UCSD-AML1 (cell line): ENCODE measurements at regions not wholly inside any gene's neighbourhood (a gene's known extent, or its start where the extent isn't known, plus 50 kb on each side); places are given as distances from the start of the nearest gene placed in this dataset.
A peak's percentile ranks its signal among the peaks of the same experiment; 100 is the strongest.

Source experiments
- DNase-seq: peaks from one replicate; lab custom pipeline; 2025; ENCODE audit not compliant: unreplicated experiment; lab: John Stamatoyannopoulos, UW

DNA sequence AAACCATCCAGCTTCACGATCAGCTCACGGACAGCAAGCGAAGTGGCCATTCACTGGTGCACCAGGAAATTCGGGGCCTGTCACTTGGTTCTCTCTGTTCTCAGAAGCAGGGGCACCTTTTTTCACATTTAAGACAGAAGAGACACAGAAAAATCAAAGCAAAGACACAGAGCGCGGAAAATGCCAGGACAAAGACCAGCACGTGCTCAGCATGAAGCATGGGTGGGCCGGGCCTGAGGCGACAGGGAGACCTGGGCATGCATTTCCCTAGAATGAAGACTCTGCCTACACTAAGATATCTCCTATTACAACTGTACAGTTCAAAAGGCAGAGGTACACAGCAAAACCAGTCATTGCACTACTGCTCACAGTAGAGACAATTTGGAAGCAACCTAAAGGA, 117.4 kb upstream of the ID2 start:
- no peak for DNase-seq

DNA sequence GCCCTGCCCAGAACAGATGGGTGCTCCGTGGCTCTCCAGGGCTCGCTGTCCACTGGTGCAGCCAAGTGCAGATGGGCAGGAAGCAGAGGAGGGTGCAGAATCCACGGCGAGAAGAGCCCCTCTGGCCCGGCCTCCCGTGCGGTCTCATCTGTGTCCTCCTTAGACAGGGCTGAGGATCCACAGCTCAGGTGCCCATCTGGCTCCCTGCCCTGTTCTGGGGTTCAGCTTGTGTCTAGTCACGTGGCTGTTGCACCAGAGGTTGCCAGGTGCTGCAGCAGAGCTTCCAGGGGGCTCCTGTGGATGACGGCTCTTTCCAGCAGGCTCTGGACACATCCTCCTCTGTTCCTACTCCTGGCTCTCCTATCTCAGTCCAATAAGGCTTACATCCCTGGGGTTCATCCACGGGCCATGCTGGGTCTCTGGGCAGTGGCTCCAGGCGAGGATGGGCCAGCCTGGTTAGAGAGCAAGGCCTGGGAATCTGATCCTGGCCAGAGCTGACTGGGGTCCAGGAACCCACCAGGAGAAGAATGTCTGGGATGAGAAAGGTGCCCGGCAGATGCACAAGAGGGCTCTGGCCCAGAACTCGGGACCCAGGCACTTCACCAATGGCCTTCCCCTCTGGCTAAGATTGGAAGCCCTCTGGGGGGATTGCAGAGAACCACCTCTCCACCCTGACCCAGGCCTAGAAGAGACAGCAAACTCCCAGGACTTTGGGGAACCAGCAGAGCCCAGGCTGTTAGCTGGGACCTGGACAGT, 116.3 kb upstream of the ID2 start:
- DNase-seq = no peak

DNA sequence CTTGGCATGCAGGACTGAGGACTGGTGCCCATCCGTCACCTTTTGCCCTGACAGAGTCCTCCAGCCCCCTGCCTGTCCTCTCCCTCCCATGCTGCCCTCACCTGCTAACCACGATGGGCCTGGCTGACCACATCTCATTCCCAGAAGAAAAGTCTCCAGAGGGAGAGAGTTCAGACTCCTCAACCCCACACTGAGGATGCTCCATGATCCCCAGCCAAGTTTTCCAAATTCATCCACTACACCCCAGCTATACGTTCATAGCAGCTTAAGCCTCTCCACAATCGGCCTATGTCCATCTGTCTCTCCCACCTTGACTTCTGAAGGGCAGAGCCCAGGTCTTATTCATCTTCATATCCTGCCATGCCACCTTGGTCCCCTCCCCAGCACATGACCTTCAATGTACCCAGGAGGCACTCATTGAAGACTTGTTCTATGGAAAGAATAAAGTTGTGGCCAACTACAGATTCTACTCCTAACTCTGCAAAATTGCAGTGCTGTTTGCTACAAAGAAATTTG, 115.6 kb upstream of the ID2 start:
- DNase-seq = no peak

DNA sequence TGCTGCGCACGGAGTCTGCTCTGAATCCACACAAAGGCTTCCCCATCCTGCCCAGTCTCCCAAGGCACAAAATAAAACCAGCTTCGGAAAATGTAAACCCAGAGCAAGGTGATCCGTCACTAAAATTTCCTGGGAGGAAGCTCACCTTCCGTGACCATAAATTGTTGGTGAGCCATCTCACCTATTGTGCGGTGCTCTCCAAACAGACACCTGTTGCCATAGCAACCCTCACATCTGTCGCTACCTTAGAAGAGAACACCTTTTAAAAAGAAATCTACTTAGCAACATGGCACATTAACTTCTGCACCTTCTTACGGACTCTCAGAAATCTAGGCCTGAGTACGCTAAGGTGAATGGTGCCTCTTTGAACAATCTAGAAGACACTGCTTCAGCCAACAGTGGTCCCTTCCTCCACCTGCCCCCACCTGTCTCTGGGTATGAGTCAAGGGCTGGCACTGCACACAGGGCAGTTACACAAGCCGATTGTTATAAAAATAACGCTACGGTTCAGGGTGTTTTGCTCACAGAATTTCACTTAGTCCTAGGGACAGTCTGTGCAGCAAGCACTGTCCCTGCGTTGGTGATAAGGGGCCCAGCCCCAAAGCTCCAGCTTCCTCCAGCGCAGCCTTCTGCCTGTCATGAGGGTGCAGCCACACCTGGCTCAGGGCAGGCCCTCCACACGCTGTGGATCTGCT, 114.9 kb upstream of the ID2 start:
- no peak for DNase-seq

DNA sequence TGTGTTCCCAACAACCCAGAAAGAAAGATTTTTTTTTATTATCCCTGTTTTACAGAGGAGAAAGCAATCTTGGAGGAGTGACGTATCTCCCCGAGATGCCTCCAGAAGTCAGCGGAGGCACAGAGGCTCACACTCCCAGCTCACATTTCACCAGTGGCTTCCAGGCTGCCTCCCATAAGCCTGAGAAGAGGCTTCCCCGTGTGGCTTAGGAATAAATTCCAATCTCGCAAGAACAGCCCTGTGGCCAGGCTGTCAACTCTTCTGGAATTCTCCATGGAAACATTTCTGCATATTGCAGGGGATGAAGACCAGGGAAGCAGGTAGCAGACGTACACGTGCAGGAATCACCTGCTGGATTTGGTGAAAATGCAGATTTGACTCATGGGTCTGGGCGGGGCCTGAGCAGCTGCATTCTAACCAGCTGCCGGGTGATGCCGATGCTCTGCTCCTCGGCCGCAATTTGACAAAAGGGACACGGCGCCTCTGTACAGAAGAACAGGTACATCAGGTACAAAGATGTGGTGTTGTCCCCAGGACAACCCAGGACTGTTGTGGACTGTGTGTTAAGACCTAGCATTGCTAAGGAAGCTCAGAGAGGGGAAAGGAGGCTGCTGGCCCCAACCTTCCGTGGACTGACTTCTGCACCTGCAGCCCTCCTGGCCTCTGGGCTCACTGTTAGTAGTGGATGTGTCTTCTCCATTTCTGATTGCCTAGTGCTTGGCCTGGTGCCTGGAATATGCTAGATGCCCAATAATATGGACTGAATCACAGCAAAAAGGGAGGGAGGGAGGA, 114.2 kb upstream of the ID2 start:
- DNase-seq = no peak

DNA sequence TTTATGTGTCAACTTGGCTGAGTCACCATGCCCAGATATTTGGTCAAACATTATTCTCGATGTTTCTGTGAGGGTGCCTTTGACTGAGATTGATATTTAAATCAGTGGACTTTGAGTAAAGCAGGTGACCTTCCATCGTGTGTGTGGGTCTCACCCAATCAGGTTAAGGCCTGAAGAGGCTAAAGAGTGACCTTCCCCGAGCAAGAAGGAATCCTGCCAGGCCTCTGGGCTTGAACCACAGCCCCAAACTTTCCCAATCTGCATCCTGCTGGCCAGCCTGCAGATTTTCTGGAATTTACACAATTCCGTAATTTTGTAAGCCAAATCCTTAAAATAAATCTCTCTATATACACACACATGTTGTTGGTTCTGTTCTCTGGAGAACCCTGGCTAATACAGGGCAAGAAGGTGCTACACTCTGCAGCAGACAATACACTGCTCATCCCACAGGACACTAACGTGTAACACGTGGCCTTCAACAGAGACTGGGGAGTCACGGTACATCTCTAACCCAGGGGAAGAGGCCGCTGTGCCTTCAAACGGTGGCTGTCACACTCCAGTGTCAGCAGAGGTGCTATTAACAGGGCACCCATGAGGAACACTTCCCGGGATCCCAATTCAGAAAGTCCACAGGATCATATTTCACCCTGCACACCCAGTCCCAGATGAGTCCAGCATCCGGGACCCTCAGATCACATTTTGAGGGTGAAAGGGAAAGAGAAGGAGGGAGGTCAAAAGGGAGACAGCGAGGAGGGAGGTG, 113.1 kb upstream of the ID2 start:
- no peak for DNase-seq

DNA sequence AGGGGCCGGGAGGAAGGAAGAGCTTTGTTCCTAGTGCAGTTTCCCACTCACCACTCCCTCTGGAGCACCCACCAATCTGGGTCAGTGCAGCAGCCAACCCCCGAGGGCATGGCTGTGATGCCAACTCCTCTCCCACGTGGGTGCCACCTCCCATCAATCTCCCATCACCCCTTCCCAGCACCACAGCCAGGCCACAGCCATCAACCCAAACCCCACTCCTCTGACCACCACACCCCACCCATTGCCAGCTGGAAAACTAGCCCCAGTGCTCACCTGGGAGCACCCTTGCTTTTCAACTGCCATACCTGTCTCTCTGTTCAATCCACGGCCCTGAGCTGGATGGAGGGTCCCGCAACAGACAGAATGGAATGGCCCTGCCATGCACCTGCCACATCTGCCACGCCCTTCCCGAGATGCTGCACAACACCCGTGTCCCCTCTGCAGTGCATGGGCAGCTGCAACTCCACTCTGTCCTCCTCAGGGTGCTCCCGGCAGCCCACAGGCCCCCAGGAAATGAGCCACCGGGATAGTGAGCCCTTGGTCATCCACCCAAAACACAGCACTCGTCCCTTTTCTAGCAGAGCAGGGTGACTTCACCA, 112.4 kb upstream of the ID2 start:
- DNase-seq = no peak

DNA sequence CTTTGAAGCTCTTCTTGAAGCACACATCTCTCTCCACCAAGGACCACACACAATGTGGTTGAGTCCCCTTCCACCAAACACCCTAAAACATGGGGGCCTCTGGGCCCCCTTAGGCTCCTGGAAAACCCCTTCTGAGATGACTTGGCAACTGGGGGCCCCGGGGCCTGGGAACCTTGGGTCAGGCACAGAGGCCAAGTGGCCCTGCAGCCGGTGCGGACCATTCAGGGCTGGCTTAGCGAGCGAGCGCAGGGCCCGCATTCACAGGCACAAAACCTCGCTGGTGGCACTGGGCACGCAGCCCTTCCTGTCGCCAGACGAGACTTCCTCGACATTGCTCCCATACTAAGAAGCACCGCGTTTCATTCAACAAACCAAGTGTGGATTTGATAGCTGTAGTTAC, 111.2 kb upstream of the ID2 start:
- DNase-seq = no peak

DNA sequence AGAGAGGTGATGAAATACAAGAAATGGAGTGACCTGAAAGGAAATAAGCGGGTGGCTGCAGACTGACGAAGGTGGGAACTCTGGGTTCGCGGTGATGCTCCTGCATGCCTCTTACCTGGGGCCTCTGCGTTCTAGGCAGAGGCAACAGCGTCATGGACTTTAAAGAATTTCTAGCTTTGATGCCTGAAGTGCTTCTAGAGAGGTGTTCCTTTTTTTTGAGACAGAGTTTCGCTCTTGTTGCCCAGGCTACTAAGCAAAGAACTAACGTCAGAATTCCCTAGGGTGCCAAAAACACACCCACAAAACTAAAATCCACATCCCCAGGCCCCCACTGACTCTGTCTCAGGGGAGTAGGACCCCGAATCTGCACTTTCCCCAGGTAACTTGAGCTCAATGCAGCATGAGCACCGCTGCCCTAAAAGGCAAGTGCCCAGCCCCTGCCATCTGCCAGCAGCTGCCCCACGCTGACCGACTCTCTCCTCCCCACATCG, 110.5 kb upstream of the ID2 start:
- DNase-seq = no peak

DNA sequence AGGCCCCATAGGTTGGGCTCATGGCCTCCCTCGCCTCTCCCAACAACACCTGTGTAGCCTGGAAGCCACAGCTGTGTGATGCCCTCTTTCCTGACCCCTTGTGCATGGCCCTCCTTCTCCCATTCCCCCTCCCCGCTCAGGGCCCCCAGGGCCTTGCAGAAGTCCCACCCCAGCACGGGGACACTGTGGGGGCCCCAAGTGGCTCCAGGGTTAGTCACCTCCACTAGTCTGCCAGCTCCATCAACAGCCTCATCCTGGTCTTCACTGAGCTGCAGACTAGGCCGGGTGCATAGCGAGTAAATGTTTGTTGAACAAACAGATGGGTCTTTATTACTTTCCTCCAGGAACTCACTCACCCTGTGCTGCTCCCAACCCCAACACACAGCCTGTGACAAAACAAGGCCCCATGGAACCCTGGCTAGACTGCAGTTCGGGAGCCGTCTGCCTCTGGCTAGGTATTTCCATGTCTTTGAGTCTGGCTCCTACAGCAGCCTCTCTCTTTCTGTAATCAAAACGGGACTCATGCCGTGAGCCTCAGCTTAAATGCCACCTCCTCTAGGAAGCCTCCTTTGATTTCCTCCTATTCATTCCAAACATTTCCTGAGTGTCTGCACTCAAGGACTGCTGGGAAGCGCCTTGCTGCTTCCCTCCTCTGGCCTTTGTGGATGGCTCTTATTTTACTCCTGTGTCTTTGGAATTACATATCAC, 109.9 kb upstream of the ID2 start:
- no peak for DNase-seq

DNA sequence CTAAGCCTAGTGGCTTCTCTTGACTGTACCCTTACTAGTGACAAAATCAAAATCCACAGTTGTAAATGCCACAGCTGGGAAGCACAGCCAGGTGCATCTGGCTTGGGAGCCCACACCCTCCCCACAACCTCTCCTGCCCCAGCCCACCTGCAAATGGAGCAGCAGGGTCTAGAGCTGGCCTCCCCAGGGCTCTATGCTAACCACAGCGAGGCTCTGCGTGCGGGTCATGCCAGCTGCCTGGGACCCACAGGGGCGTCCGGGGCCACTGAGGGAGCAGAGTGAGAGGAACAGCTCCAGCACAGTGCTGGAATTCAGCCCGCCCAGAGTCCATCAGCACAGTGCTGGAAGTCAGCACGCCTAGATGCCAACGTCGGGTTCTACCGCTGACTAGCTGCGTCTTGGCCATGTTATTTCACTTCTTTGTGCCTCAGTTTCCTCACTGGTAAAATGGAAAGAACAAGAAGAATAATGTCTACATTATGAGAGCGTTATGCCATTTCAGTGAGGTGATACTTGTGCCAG, 109.1 kb upstream of the ID2 start:
- no peak for DNase-seq

DNA sequence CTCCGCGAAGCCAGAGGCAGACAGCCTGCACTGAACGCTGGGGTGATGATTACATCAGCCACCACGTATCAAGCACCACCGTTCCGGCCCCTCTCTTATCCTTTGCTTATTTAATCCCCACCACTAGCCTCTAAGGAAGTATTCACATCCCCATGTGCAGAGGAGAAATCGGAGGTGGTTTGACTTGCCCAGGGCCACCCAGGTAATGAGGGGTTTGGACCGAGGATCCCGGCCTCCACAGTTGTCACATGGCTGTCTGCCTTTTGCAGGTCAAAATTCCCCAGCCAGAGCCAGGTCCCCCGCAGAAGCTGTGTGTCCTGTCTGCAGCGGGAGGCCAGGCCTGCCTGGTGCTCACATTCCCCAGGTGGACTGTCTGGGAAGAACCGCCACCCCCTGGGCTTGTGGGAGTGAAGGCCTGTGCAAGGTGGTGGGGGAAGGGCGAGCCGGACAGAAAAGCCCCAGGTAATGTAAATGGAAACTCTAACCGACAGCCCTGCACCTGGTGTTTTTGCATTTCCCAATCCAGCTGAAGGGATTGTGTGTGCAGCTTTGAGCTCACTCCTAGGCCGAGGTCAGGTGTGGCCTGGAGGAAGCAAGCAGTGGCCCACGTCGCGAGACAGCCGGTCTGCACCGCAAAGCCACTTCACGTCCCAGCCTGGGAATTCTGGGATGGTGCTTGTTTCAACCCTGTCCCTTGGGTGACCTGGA, 108.5 kb upstream of the ID2 start:
- DNase-seq = no peak

DNA sequence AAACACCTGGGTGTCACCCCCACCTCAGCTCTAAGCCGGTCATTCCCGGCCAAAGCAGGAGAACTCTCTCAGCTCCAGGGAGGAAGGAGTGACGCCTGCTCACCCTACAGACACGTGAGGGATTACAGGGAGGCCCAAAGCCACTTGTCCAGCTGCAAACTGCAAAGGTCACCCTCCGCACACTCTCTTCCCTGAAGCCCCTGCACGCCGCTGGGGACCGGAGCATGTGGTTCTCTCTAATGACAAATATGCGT, 108.0 kb upstream of the ID2 start:
- no peak for DNase-seq

DNA sequence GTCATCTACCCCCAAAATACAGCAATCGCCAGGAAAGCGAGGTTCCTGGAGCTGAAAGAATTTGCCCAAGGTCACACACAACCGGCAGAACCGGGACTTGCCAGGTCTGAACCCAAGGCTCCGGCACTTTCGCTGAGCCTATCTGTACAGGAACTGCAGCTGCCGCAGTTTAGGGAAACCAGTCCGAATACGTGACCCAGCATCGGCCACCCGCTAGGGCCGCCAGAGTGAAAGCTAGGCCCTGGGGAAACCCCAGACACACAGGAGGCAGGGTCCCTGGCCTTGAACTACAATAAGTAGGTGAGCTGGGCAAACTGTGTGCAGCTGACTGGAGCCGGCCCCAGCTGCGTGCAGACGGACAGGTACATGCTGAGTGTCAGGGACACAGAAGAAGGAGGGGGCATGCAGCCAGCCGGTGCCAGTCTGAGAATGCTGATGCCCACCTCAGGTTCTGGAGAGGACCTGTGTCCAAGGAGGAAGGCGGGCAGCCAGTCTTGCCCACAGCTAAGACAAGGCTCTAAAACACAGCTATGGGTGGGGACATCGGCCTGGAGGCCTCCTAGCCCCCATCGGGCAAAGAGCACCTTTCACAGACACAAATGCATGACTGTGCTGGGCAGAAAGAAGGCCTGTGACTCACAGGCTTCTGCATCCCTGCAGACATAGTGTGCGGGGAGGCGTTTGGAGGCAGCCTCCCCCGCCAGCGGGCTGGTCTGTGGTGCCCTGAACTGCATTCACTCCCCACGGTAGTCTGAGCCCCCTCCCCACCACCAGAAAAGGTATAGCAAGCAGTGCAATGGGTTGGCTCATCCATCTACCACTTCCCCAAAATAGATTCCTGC, 107.4 kb upstream of the ID2 start:
- no peak for DNase-seq

DNA sequence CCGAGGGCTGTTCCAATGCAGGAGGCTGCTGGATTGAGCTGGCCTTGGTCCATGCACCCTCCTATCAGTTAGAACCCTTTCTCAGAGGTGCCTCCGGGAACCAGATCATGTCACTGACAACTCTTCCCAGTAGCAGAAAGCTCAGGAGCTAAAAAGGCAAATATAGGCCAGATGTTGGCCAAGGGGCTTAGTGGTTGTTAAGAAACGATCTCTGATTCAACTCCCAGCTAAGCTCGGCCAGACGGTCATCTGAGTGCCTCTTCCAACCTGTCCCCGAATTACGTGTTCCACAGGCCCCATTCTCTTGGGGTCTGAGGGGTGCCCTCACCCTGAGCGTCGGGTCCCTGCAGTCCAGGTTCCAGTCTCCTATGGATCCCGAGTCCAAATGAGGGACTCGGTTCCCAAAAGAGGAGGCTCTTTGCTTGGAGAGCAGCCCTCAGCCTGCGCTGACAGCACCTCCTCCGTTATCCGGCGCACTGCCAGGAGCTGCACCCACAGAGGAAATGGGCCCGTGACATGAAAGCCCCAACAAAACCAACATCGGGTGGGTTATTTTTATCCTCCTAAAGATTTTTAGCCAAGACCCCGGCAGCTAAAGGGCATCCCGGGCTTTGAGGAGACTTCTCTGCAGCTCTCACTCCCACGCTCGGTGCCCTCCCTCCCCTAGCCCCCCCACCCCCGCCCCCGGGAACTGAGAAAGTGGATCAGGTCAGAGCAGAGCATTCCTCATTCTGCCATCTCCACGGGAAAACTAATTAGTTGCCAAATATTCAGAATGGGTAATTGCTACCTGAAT, 106.6 kb upstream of the ID2 start:
- DNase-seq = peak; percentile 71

DNA sequence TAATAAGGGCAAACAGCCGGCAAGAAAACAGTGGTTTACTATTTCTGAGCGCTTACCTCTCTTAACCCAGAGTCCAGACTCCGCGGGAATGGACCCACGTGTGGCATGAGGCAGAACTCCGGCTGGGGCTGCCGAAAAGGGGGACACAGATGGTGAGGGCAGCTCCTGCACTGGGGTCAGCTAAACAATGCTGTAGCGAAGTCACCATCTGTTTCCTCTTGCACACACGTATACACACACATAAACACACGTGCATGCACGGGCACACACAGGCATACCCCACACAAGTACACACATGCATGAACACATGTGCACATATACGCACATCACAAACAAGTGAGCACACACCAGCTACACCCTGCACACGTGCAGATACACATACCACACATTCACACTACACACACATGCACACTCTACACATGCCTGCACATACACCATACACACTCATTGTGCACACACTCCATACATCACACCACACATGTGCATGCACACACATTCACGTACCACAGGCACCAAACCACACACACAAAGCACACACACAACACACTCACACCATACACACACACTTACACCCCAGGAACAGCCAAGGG, 105.9 kb upstream of the ID2 start:
- no peak for DNase-seq

DNA sequence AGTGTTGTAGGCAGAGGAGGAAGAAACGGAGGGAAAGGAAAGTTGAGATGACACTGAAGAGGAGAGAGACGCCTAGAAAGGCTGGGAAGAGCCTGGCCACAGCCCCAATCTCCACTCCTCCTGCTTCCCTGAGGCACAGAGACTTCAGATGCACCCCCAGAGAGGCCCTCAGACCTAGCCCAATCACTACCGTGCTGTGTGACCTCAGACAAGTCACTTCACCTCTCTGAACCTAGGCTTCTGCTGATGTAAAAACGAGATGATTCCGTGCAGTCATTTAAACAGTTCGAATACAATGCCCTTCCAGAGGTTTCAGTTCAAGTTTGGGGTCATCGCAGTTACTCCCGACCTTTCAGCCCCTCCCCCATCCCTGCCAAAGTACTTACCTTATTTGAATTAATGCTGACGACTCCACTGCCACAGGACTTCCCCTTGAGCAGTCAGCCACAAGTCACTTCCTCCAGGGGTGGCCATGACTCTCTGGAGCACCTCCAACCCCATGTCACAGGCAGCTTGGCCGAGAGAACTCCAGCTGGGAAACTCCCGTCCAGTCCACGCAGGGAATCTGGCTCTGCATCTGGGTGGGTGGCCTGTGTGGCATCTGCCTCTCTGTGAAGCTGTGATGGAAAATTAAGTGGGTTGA, 105.2 kb upstream of the ID2 start:
- peak; percentile 42 for DNase-seq
